ENCODE measurements at regions not wholly inside any gene's neighbourhood (a gene's known extent, or its start where the extent isn't known, plus 50 kb on each side); places are given as distances from the start of the nearest gene placed in this dataset.

GRCh38 chr3:162211470-162211869 is 714.9 kb downstream of the OTOL1 start:
- no peak for TF ChIP-seq CTCF (IDR thresholded peaks at IDR 0.05; ENCODE audit: insufficient read depth, low read depth, low read length, missing control alignments)
- no peak overlapping the region for H3K4me3 ChIP-seq (ENCODE audit: low read length)
- no peak for DNase-seq (ENCODE audit: low read depth)

GRCh38 chr3:162213196-162213595 is 716.6 kb downstream of the OTOL1 start:
- DNase-seq (ENCODE audit: low read depth), result no peak
- no peak for TF ChIP-seq CTCF (IDR thresholded peaks at IDR 0.05; ENCODE audit: insufficient read depth, low read depth, low read length, missing control alignments)
- no peak overlapping the region for H3K4me3 ChIP-seq (ENCODE audit: low read length)

GRCh38 chr3:162213956-162214355 is 717.3 kb downstream of the OTOL1 start:
- no peak for TF ChIP-seq CTCF (IDR thresholded peaks at IDR 0.05; ENCODE audit: insufficient read depth, low read depth, low read length, missing control alignments)
- H3K4me3 ChIP-seq (ENCODE audit: low read length), result no peak overlapping the region
- no peak for DNase-seq (ENCODE audit: low read depth)

- no peak overlapping the region for H3K4me3 ChIP-seq (ENCODE audit: low read length)
- no peak for TF ChIP-seq CTCF (IDR thresholded peaks at IDR 0.05; ENCODE audit: insufficient read depth, low read depth, low read length, missing control alignments)
- no peak for DNase-seq (ENCODE audit: low read depth)
Observed at GRCh38 chr3:162217647-162218046, 721.0 kb downstream of the OTOL1 start.

- TF ChIP-seq CTCF (IDR thresholded peaks at IDR 0.05; ENCODE audit: insufficient read depth, low read depth, low read length, missing control alignments), result no peak
- no peak overlapping the region for H3K4me3 ChIP-seq (ENCODE audit: low read length)
- no peak for DNase-seq (ENCODE audit: low read depth)
Observed at GRCh38 chr3:162218479-162218878, 721.9 kb downstream of the OTOL1 start.

GRCh38 chr3:162224746-162225145 is 728.1 kb downstream of the OTOL1 start:
- no peak overlapping the region for H3K4me3 ChIP-seq (ENCODE audit: low read length)
- no peak for TF ChIP-seq CTCF (IDR thresholded peaks at IDR 0.05; ENCODE audit: insufficient read depth, low read depth, low read length, missing control alignments)
- peak; percentile 13 for DNase-seq (ENCODE audit: low read depth)

GRCh38 chr3:162236949-162237348 is 740.3 kb downstream of the OTOL1 start:
- H3K4me3 ChIP-seq (ENCODE audit: low read length), result no peak overlapping the region
- no peak for DNase-seq (ENCODE audit: low read depth)
- no peak for TF ChIP-seq CTCF (IDR thresholded peaks at IDR 0.05; ENCODE audit: insufficient read depth, low read depth, low read length, missing control alignments)

Measured in epithelial cell of esophagus (primary cell).